ENCODE measurements at regions not wholly inside any gene's neighbourhood (a gene's known extent, or its start where the extent isn't known, plus 50 kb on each side); places are given as distances from the start of the nearest gene placed in this dataset.

DNA sequence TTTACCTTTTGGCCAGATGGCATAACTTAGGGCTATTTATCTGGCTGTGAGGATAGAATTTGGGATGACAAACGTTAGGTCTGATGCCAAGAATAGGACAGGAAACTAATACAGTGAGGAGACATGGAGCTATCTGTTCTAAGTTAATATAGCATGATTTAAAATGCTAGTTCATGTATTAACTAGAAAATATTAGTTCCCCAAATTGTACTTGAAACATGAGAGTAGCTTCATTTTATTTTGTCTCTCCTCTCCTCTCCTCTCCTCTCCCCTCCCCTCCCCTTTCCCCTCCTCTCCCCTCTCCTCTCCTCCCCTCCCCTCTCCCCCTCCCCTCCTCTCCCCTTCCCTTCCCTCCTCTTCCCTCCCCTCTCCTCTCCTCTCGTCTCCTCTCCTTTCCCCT is 101.1 kb upstream of the MYO16 start:
- in situ Hi-C loops (cut with HindIII; ENCODE audit: low pct_ligation_motif_present, low sequenced_read_pairs) = no loop called here
- H3K27me3 ChIP-seq (replicated peaks) = no peaks in the 10 kb centered on the region
- H3K27ac ChIP-seq = no peak overlapping the region
- H3K4me3 ChIP-seq (ENCODE audit: low read depth, low read length) = no peak overlapping the region
- no peaks in the 10 kb centered on the region for H3K36me3 ChIP-seq (replicated peaks)
- TF ChIP-seq, protein P1, sequence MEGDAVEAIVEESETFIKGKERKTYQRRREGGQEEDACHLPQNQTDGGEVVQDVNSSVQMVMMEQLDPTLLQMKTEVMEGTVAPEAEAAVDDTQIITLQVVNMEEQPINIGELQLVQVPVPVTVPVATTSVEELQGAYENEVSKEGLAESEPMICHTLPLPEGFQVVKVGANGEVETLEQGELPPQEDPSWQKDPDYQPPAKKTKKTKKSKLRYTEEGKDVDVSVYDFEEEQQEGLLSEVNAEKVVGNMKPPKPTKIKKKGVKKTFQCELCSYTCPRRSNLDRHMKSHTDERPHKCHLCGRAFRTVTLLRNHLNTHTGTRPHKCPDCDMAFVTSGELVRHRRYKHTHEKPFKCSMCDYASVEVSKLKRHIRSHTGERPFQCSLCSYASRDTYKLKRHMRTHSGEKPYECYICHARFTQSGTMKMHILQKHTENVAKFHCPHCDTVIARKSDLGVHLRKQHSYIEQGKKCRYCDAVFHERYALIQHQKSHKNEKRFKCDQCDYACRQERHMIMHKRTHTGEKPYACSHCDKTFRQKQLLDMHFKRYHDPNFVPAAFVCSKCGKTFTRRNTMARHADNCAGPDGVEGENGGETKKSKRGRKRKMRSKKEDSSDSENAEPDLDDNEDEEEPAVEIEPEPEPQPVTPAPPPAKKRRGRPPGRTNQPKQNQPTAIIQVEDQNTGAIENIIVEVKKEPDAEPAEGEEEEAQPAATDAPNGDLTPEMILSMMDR (IDR thresholded peaks at IDR 0.05; ENCODE audit: low read depth, low read length, missing control alignments) = no peak
- no peak for DNase-seq

DNA sequence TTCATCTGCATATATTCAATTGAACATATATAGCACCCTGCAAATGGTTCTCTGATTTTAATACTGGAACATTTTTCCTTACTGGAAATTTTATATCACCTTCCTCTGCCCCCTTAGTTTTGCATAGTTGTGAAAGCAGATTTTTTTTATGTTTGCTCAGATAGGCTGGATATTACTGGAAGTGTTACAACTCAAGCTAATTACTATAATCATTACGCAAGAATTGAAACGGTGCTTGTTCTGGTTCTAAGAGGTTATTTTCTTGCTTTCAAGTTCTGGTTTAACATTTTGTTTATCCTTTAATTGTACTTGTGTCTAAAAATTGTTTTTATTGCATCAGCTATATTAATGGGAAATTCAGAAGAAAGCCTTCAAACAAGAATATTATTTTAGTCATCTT is 95.6 kb upstream of the MYO16 start:
- Histone ChIP-seq H3K4me3 (ENCODE audit: low read depth, low read length) (no peak overlapping the region), H3K27me3 (replicated peaks) (no peaks in the 10 kb centered on the region), H3K36me3 (replicated peaks) (no peaks in the 10 kb centered on the region), H3K27ac (no peak overlapping the region)
- DNase-seq = no peak
- TF ChIP-seq, protein P1 (IDR thresholded peaks at IDR 0.05; ENCODE audit: low read depth, low read length, missing control alignments) = no peak
- in situ Hi-C loops (cut with HindIII; ENCODE audit: low pct_ligation_motif_present, low sequenced_read_pairs) = no loop called here

DNA sequence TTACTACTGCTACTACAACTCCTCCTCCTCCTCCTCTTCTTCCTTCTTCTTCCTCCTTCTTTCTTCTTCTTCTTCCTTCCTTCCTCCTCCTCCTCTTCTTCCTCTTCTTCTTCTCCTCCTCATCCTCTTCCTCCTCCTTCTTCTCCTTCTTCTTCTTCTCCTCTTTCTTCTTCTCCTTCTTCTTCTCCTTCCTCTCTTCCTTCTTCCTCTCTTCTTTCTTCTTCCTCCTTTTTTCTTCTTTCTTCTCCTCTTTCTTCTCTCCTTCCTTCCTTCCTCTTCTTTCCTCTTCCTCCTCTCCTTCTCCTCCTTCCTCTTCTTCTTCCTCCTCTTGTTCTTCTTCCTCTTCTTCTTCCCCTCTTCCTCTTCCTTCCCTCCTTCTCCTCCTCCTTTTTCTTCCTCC is 94.7 kb upstream of the MYO16 start:
- no peaks in the 10 kb centered on the region for H3K27me3 ChIP-seq (replicated peaks)
- in situ Hi-C loops (cut with HindIII; ENCODE audit: low pct_ligation_motif_present, low sequenced_read_pairs) = no loop called here
- TF ChIP-seq, protein P1 (IDR thresholded peaks at IDR 0.05; ENCODE audit: low read depth, low read length, missing control alignments) = no peak
- H3K27ac ChIP-seq = no peak overlapping the region
- DNase-seq = no peak
- H3K36me3 ChIP-seq (replicated peaks) = no peaks in the 10 kb centered on the region
- no peak overlapping the region for H3K4me3 ChIP-seq (ENCODE audit: low read depth, low read length)

DNA sequence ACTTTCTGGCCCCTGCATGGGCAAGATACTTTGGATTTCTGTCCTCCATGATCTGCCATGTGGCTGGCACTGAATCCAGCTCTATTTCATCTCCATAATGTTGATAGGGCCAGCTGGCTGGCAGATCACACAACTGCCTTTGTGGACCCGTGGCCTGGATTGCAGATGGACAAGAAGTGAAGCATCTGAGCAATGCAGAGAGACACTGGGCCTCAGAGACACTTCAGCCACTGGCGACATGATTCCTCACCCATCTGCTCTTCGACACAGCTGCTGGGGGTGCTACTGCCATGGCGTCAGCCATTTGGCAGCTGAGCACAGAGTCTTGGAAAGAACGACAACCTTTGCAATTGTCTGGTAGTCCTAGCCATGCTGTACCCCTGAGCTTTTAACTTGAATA is 79.5 kb upstream of the MYO16 start:
- H3K27ac ChIP-seq = no peak overlapping the region
- no peaks in the 10 kb centered on the region for H3K27me3 ChIP-seq (replicated peaks)
- no peak overlapping the region for H3K4me3 ChIP-seq (ENCODE audit: low read depth, low read length)
- H3K36me3 ChIP-seq (replicated peaks) = no peaks in the 10 kb centered on the region
- TF ChIP-seq, protein P1 (IDR thresholded peaks at IDR 0.05; ENCODE audit: low read depth, low read length, missing control alignments) = no peak
- no peak for DNase-seq
- in situ Hi-C loops (cut with HindIII; ENCODE audit: low pct_ligation_motif_present, low sequenced_read_pairs) = no loop called here

DNA sequence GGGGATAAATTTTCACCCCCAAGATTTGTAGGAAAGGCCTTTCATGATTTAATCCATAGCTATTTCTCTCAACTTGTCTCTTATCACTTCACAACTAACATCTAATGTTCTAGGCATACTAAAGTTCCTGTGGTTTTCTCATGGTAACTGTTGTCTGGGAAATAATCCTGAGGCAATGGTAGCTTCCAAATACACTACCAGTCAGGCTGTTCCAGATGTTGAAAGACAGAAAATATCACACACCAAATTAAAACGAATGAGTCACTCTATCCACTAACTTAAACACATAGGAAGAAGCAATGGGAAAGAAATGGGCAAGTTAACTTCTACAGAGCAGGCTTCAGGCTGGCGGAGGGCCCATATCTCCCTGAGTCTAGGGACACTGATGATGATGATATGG is 77.7 kb upstream of the MYO16 start:
- in situ Hi-C loops (cut with HindIII; ENCODE audit: low pct_ligation_motif_present, low sequenced_read_pairs) = no loop called here
- peak; percentile 3 for DNase-seq
- Histone ChIP-seq H3K27me3 (replicated peaks) (no peaks in the 10 kb centered on the region), H3K27ac (no peak overlapping the region), H3K36me3 (replicated peaks) (no peaks in the 10 kb centered on the region), H3K4me3 (ENCODE audit: low read depth, low read length) (no peak overlapping the region)
- TF ChIP-seq, protein P1 (IDR thresholded peaks at IDR 0.05; ENCODE audit: low read depth, low read length, missing control alignments) = no peak

DNA sequence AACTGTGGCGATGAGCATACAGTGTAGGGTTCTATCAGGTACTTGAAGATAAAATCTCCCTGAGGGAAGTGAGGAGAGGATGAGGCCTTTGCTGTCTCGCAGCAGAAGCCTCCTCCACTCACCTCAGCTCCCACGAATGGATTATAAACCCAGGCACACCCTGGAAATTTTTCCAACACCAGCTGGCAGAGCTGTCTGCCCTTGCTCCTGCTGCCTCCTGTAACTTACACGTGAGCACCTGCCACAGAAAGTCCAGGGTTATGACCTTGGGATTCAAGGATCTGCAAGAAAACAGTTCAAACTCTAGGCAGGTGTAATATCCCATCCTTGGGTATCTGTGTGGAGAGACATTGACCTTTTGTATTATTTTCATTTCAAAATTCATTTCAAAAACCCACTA is 70.9 kb upstream of the MYO16 start:
- DNase-seq = no peak
- Histone ChIP-seq H3K4me3 (ENCODE audit: low read depth, low read length) (no peak overlapping the region), H3K27me3 (replicated peaks) (no peaks in the 10 kb centered on the region), H3K27ac (no peak overlapping the region), H3K36me3 (replicated peaks) (no peaks in the 10 kb centered on the region)
- TF ChIP-seq, protein P1 (IDR thresholded peaks at IDR 0.05; ENCODE audit: low read depth, low read length, missing control alignments) = no peak
- in situ Hi-C loops (cut with HindIII; ENCODE audit: low pct_ligation_motif_present, low sequenced_read_pairs) = no loop called here
